ENCODE measurements at regions not wholly inside any gene's neighbourhood (a gene's known extent, or its start where the extent isn't known, plus 50 kb on each side); places are given as distances from the start of the nearest gene placed in this dataset.
A peak's percentile ranks its signal among the peaks of the same experiment; 100 is the strongest.
"Not testable (repeated sequence)": the region's sequence is repeated elsewhere in the genome, so short reads cannot be mapped to it uniquely, and the experiment has no call there.

GRCh38 chr2:113361051-113361450 is 76.4 kb upstream of the ZNG1B start:
- Histone ChIP-seq H3K9ac (no peak overlapping the region), H3K36me3 (no peaks in the 10 kb centered on the region), H3K27me3 (no peaks in the 10 kb centered on the region), H3K27ac (no peak overlapping the region), H3K4me2 (no peak overlapping the region), H3K4me1 (peaks cover 9% of the 10 kb centered on the region; the same call in 1 of the 2 replicates), H3K4me3 (no peak overlapping the region), H4K20me1 (no peaks in the 10 kb centered on the region), H3K9me3 (no peaks in the 10 kb centered on the region)
- TF ChIP-seq Cebpa-rat (IDR thresholded peaks at IDR 0.05) = no peak

- Histone ChIP-seq H3K4me1 (peaks cover 9% of the 10 kb centered on the region; the same call in 1 of the 2 replicates), H3K27me3 (no peaks in the 10 kb centered on the region), H3K4me3 (no peak overlapping the region), H3K36me3 (no peaks in the 10 kb centered on the region), H3K27ac (no peak overlapping the region), H3K4me2 (no peak overlapping the region), H3K9ac (no peak overlapping the region), H4K20me1 (no peaks in the 10 kb centered on the region), H3K9me3 (no peaks in the 10 kb centered on the region)
- TF ChIP-seq Cebpa-rat (IDR thresholded peaks at IDR 0.05) = no peak
Measured at GRCh38 chr2:113357071-113357470, 78.3 kb upstream of the PAX8 start.

GRCh38 chr2:113356284-113356683 is 77.6 kb upstream of the PAX8 start:
- not testable (repeated sequence) for H3K36me3 ChIP-seq, H4K20me1 ChIP-seq, H3K4me3 ChIP-seq, H3K27ac ChIP-seq, H3K9ac ChIP-seq, H3K4me1 ChIP-seq, H3K9me3 ChIP-seq, H3K27me3 ChIP-seq, H3K4me2 ChIP-seq

GRCh38 chr2:113355339-113356015 is 76.8 kb upstream of the PAX8 start:
- not testable (repeated sequence) for H3K4me1 ChIP-seq, H3K4me2 ChIP-seq, H3K27me3 ChIP-seq, H4K20me1 ChIP-seq, H3K9me3 ChIP-seq, H3K9ac ChIP-seq, H3K36me3 ChIP-seq, H3K27ac ChIP-seq, H3K4me3 ChIP-seq

GRCh38 chr2:113351375-113352355 is 72.9 kb upstream of the PAX8 start:
- H3K4me2 ChIP-seq = no peak overlapping the region
- H3K27me3 ChIP-seq = no peaks in the 10 kb centered on the region
- no peaks in the 10 kb centered on the region for H3K9me3 ChIP-seq
- no peaks in the 10 kb centered on the region for H4K20me1 ChIP-seq
- no peak for TF ChIP-seq Cebpa-rat (IDR thresholded peaks at IDR 0.05)
- H3K36me3 ChIP-seq = no peaks in the 10 kb centered on the region
- H3K4me1 ChIP-seq = no peaks in the 10 kb centered on the region
- H3K4me3 ChIP-seq = no peak overlapping the region
- H3K9ac ChIP-seq = no peak overlapping the region
- no peak overlapping the region for H3K27ac ChIP-seq

GRCh38 chr2:113343800-113344199 is 65.1 kb upstream of the PAX8 start:
- not testable (repeated sequence) for H3K27ac ChIP-seq, H3K4me3 ChIP-seq, H4K20me1 ChIP-seq, H3K9ac ChIP-seq, H3K9me3 ChIP-seq, H3K27me3 ChIP-seq, H3K4me2 ChIP-seq, H3K36me3 ChIP-seq
- H3K4me1 ChIP-seq = peaks cover 15% of the 10 kb centered on the region

- Histone ChIP-seq H3K9me3 (no peaks in the 10 kb centered on the region), H3K4me1 (peaks cover 15% of the 10 kb centered on the region), H3K4me3 (no peak overlapping the region), H3K36me3 (no peaks in the 10 kb centered on the region), H3K9ac (no peak overlapping the region), H3K4me2 (0 out of 2 replicates have a peak overlapping the region, but pooled peaks have one; percentile 17), H4K20me1 (no peaks in the 10 kb centered on the region), H3K27me3 (no peaks in the 10 kb centered on the region), H3K27ac (no peak overlapping the region)
- no peak for TF ChIP-seq Cebpa-rat (IDR thresholded peaks at IDR 0.05)
Measured at GRCh38 chr2:113342650-113343049, 63.9 kb upstream of the PAX8 start.

- not testable (repeated sequence) for H4K20me1 ChIP-seq, H3K27ac ChIP-seq, H3K9me3 ChIP-seq, H3K27me3 ChIP-seq, H3K9ac ChIP-seq, H3K36me3 ChIP-seq, H3K4me2 ChIP-seq, H3K4me3 ChIP-seq
- peaks cover 15% of the 10 kb centered on the region for H3K4me1 ChIP-seq
Measured at GRCh38 chr2:113341870-113342253, 63.1 kb upstream of the PAX8 start.

GRCh38 chr2:113341191-113341869 is 62.6 kb upstream of the PAX8 start:
- no peaks in the 10 kb centered on the region for H3K36me3 ChIP-seq
- H3K27me3 ChIP-seq = no peaks in the 10 kb centered on the region
- H3K4me3 ChIP-seq = no peak overlapping the region
- no peaks in the 10 kb centered on the region for H3K9me3 ChIP-seq
- H3K27ac ChIP-seq = no peak overlapping the region
- no peaks in the 10 kb centered on the region for H4K20me1 ChIP-seq
- no peak for TF ChIP-seq Cebpa-rat (IDR thresholded peaks at IDR 0.05)
- peak overlapping the region; percentile 37; the same call in 1 of the 2 replicates for H3K4me2 ChIP-seq
- H3K4me1 ChIP-seq = peaks cover 15% of the 10 kb centered on the region
- no peak overlapping the region for H3K9ac ChIP-seq

- no peaks in the 10 kb centered on the region for H3K9me3 ChIP-seq
- peaks cover 12% of the 10 kb centered on the region for H3K4me1 ChIP-seq
- no peaks in the 10 kb centered on the region for H4K20me1 ChIP-seq
- no peaks in the 10 kb centered on the region for H3K36me3 ChIP-seq
- no peaks in the 10 kb centered on the region for H3K27me3 ChIP-seq
- no peak for TF ChIP-seq Cebpa-rat (IDR thresholded peaks at IDR 0.05)
- H3K4me3 ChIP-seq = no peak overlapping the region
- no peak overlapping the region for H3K9ac ChIP-seq
- no peak overlapping the region for H3K4me2 ChIP-seq
- no peak overlapping the region for H3K27ac ChIP-seq
Measured at GRCh38 chr2:113337809-113338208, 59.1 kb upstream of the PAX8 start.

GRCh38 chr2:113336040-113336439 is 57.3 kb upstream of the PAX8 start:
- H3K9me3 ChIP-seq, H3K27me3 ChIP-seq, H3K4me2 ChIP-seq, H3K4me1 ChIP-seq, H4K20me1 ChIP-seq, H3K9ac ChIP-seq, H3K27ac ChIP-seq, H3K36me3 ChIP-seq, H3K4me3 ChIP-seq: not testable (repeated sequence)

All from BLaER1 (cell line).